ENCODE measurements at regions not wholly inside any gene's neighbourhood (a gene's known extent, or its start where the extent isn't known, plus 50 kb on each side); places are given as distances from the start of the nearest gene placed in this dataset.
"Not testable (repeated sequence)": the region's sequence is repeated elsewhere in the genome, so short reads cannot be mapped to it uniquely, and the experiment has no call there.

DNA sequence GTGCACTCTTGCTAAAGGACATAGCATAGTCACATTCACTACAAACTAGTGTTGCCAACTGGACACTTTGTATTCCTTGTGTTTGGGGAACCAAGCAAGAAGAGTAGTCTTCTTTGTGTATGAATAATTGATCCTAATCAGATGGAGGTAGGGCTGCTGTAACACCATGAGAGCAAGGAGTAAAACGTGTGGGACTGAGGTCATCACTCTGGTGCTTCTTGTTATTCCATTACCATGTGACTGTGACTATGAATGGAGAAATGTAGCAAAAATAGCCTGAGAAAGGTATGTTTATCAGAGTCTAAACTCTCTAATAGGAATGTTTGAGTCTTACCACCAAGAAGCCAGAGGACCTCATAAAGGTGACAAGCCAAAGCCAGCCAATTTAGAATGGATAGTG lies 966.9 kb downstream of the TAF11L14 start:
- no peaks in the 10 kb centered on the region for H3K27me3 Mint-ChIP-seq (ENCODE audit: insufficient read depth)
- H3K27ac Mint-ChIP-seq, result no peak overlapping the region
- no peak for DNase-seq
- no peaks in the 10 kb centered on the region for H3K36me3 Mint-ChIP-seq (ENCODE audit: low read depth)
- H3K4me3 Mint-ChIP-seq, result no peak overlapping the region
- TF ChIP-seq, protein P1, sequence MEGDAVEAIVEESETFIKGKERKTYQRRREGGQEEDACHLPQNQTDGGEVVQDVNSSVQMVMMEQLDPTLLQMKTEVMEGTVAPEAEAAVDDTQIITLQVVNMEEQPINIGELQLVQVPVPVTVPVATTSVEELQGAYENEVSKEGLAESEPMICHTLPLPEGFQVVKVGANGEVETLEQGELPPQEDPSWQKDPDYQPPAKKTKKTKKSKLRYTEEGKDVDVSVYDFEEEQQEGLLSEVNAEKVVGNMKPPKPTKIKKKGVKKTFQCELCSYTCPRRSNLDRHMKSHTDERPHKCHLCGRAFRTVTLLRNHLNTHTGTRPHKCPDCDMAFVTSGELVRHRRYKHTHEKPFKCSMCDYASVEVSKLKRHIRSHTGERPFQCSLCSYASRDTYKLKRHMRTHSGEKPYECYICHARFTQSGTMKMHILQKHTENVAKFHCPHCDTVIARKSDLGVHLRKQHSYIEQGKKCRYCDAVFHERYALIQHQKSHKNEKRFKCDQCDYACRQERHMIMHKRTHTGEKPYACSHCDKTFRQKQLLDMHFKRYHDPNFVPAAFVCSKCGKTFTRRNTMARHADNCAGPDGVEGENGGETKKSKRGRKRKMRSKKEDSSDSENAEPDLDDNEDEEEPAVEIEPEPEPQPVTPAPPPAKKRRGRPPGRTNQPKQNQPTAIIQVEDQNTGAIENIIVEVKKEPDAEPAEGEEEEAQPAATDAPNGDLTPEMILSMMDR (IDR thresholded peaks at IDR 0.05), result no peak
- H3K9me3 Mint-ChIP-seq, result peaks cover 54% of the 10 kb centered on the region
- no peaks in the 10 kb centered on the region for H3K4me1 Mint-ChIP-seq (ENCODE audit: low read depth)

DNA sequence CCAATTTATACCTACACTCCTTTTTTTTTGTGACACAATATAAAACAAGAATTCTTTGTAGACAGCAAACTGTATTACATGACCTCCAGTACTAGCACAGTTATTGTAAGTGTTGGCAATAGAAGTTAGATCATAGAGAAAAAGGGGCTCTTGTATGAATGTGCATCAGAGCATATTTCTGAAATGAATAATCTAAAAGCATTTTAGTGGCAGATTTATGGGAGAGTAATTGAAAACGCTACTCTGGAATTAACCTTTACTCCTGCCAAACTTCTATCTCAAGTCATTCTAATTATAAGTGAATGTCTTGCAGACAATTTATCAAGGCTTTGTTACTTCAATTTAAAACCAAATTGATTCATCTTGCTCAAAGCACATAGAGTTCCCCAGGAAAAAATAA lies 968.1 kb downstream of the TAF11L14 start:
- Mint-ChIP-seq H3K9me3 (peaks cover 49% of the 10 kb centered on the region), H3K27me3 (ENCODE audit: insufficient read depth) (no peaks in the 10 kb centered on the region), H3K4me3 (no peak overlapping the region), H3K27ac (no peak overlapping the region), H3K4me1 (ENCODE audit: low read depth) (no peaks in the 10 kb centered on the region), H3K36me3 (ENCODE audit: low read depth) (no peaks in the 10 kb centered on the region)
- TF ChIP-seq, protein P1 (IDR thresholded peaks at IDR 0.05), result no peak
- no peak for DNase-seq

DNA sequence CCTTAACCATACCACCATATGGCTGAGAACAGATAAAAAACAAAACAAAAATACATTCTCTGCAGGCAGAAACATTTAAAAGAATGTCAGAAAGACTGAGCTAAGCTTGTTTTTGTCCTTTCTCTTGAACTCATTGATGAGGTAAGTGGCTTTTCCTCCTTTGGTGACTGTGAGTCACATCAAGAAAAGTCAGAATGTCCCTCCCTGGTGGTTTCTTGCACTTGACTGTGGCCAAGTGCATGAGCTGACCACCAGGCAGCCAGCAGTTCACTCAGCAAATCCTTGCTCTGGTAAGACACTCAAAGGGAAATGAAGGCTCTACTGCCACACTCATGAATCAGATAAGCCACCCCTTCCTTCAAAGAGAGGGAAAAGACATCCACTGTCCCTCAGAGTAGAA lies 970.9 kb downstream of the TAF11L14 start:
- Mint-ChIP-seq H3K27ac (no peak overlapping the region), H3K27me3 (ENCODE audit: insufficient read depth) (no peaks in the 10 kb centered on the region), H3K9me3 (peaks cover 52% of the 10 kb centered on the region), H3K4me1 (ENCODE audit: low read depth) (no peaks in the 10 kb centered on the region), H3K36me3 (ENCODE audit: low read depth) (no peaks in the 10 kb centered on the region), H3K4me3 (no peak overlapping the region)
- TF ChIP-seq, protein P1 (IDR thresholded peaks at IDR 0.05), result no peak
- no peak for DNase-seq

DNA sequence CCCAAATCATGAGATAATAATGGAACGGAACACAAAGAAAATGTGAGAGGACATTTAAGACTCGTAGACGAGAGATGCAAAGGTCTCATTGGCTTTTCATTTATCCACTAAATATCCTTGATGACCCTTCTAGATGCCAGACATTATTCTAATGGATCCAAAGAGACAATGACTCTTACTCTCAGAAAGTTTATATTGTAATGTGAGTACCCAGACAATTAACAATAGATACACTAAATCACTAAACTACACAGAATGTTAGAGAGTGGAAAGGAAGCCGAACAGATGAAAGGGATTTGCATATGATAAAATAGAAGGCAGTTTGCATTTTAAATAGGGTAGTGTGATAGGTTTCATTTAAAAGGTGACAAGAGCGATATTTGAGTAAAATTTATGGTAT lies 973.3 kb downstream of the TAF11L14 start:
- H3K27ac Mint-ChIP-seq, result no peak overlapping the region
- H3K9me3 Mint-ChIP-seq, result peaks cover 35% of the 10 kb centered on the region
- H3K36me3 Mint-ChIP-seq (ENCODE audit: low read depth), result no peaks in the 10 kb centered on the region
- DNase-seq, result no peak
- H3K4me1 Mint-ChIP-seq (ENCODE audit: low read depth), result no peaks in the 10 kb centered on the region
- H3K4me3 Mint-ChIP-seq, result no peak overlapping the region
- H3K27me3 Mint-ChIP-seq (ENCODE audit: insufficient read depth), result no peaks in the 10 kb centered on the region
- TF ChIP-seq, protein P1 (IDR thresholded peaks at IDR 0.05), result no peak

DNA sequence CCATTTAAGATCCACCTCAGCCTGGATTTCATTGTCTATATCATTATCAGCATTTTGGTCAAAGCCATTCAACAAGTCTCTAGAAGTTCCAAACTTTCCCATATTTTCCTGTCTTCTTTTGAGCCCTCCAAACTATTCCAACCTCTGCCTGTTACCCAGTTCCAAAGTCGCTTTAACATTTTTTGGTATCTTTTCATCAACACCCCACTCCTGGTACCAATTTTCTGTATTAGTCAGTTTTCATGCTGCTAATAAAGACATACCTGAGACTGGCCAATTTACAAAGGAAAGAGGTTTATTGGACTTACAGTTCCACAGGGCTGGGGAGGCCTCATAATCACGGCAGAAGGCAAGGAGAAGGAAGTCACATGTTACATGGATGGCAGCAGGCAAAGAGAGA lies 982.9 kb downstream of the TAF11L14 start:
- not testable (repeated sequence) for H3K4me1 Mint-ChIP-seq (ENCODE audit: low read depth); DNase-seq; H3K36me3 Mint-ChIP-seq (ENCODE audit: low read depth); H3K4me3 Mint-ChIP-seq; H3K27ac Mint-ChIP-seq; H3K27me3 Mint-ChIP-seq (ENCODE audit: insufficient read depth)
- peaks cover 36% of the 10 kb centered on the region for H3K9me3 Mint-ChIP-seq

DNA sequence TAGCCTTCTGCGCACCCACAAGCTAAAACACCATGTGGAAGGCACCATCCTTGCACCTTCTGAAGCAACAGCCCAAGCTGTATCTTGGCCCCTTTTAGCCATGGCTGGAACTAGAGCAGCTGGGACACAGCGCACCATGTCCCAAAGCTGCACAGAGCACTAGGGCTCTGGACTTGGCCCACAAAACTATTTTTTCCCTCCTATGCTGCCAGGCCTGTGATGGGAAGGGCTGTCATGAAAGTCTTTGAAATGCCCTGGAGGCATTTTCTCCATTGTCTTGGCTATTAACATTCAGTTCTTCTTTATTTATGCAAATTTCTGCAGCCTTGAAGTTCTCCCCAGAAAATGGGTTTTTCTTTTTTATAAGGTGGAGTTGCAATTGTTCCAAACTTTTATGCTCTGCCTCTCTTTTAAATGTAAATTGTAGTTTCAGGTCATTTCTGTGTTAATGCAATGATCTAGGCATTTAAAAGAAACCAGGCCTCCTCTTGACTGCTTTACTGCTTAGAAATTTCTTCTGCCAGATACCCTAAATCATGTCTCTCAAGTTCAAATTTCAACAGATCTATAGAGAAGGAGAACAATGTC lies 996.3 kb downstream of the TAF11L14 start:
- H3K4me1 Mint-ChIP-seq (ENCODE audit: low read depth), result no peaks in the 10 kb centered on the region
- TF ChIP-seq, protein P1 (IDR thresholded peaks at IDR 0.05), result no peak
- H3K4me3 Mint-ChIP-seq, result no peak overlapping the region
- no peaks in the 10 kb centered on the region for H3K36me3 Mint-ChIP-seq (ENCODE audit: low read depth)
- peaks cover 50% of the 10 kb centered on the region for H3K9me3 Mint-ChIP-seq
- no peak for DNase-seq
- peaks cover 1% of the 10 kb centered on the region; the same call in 1 of the 2 replicates for H3K27me3 Mint-ChIP-seq (ENCODE audit: insufficient read depth)
- H3K27ac Mint-ChIP-seq, result no peak overlapping the region
